CD4-positive, alpha-beta T cell treated with Interleukin-10 for 1 hour (primary cell): ENCODE measurements at regions not wholly inside any gene's neighbourhood (a gene's known extent, or its start where the extent isn't known, plus 50 kb on each side); places are given as distances from the start of the nearest gene placed in this dataset.

ENCODE experiments used
- DNase-seq: peaks from one replicate; pipeline ENCODE4 v3.0.0-alpha.2; 2020

DNA sequence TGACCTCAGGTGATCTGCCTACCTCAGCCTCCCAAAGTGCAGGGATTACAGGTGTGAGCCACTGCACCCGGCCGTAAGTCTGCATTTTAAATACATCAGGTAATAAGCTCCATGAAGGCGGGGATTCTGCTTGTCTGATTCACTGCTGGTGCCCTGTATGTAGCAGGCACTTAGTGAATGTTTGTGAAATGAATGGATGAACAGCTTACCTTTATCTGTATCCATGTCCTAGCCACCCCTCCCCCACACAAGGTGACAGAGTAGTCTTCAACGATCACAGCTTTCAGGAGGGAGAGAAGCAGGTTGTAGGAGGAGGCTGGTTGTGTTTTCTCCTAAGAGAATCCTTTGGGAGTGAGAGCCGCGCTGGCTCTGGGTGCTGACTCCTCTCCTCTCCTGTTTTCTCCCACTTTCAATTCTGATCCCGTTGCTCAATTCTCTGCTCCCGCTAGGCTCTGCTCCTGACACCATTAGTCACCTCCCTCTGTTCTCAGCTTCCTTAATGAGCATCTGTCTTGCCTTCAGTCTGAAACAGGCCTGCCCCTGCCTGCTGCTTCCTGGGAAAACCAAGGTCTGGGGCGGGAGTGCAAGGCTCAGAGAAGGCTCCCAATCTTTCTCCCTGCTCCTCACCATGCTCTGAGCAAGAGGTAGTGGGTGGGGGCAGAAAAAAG lies 88.8 kb upstream of the CTNNA1 start:
- no peak for DNase-seq

DNA sequence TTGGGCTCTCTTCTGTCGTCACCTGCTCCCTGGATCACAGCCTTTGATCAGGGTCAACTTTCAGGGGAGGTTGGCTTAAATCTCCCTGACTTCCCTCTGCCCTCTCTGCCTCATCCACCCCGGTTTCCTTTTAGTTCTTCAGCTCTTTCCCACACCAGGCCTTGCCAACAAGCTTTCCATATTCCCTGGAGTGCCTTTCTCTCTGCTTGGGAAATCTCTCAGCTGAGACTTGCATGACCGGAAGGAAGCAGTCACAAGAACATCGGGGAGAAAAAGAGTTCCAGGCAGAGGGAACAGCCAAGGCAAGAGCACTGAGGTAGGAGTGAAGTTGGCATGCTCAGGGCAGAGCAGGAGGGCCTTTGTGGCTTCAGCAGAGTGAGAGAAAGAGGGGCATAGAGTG lies 88.4 kb upstream of the HSPA9 start:
- DNase-seq: no peak

DNA sequence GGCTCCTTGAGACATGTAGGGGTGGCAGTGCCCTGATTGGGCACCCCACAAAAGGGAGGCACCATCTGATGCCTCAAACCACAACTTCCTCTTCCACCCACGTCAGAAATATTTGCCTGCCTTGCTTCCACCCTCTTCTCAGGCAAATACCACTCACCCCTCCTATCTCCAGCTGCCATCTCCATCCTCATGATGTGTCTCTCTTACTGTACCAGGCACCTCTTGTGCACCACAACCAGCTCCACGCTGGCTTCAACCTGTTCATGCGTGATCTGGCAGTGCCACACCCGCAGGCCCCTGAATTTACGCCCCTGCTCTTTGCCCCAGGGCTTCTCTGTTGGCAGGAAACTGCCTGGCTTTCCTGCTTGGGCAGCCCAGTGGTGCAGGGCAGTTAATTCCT lies 87.8 kb upstream of the HSPA9 start:
- peak; percentile 19 for DNase-seq

DNA sequence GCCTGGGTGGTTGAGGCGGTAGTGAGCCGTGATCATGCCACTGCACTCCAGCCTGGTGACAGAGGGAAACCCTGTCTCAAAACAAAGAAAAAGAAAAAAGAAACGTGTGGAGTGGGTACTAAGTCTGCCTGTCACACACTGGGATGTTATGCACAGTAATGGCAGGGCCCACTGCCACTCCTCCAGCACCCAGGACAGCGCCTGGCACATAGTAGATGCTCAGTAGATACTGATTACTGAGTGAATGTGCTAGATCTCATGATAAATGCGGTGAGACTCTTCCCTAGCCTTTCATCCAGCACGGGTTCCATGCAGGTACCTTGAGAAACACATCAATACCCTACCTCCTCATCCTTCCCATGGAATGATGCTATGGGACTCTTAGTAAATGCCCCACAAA lies 87.4 kb upstream of the HSPA9 start:
- peak; percentile 19 for DNase-seq

DNA sequence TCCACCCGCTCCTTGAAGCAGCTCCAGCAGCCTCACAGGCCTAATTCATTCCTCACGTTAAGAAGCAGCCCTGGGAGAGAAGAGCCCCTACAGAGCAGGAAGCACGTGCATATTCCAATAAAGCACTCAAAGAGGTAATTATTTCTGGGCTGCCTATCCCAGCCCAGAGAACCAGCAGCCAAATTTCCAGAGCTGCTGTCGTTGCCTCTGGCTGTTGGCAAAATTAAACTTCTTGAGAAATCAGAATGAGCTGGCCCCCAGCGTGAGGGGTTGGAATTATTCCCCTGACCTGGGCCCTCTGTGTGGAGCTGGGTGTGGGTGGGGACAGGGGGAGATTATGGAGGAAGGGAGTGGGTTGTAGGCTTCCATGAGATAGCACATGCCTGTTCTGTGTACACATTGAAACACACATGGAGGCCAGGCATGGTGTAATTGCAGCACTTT lies 86.8 kb upstream of the HSPA9 start:
- no peak for DNase-seq

DNA sequence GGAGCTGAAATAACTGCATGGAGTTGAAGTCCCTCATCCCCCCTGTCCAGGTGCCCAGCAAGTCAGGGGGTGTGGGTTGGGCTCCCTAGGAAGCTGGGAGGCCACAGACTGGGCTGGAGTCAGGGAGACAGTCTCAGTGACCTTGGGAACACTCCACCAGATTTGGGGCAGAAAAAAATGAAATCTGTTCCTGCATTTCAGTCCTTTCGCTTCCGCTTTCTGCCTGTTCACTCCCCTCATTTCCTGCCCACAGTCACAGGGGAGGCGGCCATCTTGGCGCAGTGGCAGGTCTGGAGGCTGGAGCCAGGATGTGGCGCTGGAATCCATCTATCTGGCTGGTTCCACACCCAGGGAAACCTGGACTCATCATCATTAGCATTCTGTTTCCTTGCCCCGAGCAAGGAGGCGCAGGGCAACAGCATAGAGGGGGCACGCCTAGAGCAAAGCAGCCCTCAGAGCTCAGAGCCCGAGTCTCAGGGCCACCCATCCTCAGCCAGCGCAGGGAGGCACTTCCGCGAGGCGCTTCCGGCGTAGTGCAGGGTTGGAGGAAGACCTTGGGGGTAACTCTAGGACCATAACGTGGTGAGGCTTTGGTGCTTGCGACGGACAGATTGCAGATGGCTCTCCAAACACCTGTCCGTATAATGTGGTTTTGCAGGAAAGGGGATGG lies 86.2 kb upstream of the HSPA9 start:
- DNase-seq: no peak

DNA sequence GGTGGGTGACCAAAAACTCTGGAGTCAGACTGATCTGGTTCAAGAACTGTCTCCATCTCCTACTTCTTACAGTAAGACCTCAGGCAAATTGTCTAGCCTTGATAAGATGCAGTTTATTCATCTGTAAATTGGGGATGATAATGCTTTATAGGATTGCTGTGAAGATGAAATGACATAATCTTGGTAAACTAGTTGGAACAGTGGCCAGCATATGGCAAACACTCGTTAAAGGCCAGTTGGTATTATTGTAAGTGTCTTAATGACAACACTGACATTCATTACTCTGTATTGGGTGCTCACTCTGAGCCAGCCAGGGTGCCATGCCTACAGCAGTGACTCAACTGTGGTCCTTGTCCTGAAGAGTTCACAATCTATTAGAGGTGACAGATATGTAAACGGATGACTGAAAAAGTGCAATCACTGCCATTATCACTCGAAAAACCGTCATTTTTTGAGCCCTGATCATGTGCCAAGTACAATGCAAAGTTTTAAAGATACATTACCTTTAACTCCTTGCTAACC lies 84.9 kb upstream of the HSPA9 start:
- no peak for DNase-seq

DNA sequence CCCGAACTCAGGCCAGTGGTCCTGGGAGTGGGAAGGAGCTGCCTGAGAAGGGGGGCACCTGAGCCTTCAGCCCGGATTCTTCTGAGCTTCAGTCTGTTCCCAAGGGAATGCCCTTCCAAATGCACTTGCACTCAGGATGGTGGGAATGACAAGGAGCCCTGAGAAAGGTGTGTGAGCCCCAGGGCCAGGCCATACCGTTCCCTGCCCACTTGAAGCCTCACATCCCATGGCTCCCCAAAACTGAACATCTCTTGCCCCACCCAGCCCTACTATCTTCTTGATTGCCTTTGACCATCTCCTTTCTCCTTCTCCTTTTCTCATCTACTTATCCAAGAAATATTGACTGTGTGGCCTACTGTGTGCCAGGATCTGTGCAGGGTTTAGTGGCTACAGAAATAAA lies 84.4 kb upstream of the HSPA9 start:
- no peak for DNase-seq

DNA sequence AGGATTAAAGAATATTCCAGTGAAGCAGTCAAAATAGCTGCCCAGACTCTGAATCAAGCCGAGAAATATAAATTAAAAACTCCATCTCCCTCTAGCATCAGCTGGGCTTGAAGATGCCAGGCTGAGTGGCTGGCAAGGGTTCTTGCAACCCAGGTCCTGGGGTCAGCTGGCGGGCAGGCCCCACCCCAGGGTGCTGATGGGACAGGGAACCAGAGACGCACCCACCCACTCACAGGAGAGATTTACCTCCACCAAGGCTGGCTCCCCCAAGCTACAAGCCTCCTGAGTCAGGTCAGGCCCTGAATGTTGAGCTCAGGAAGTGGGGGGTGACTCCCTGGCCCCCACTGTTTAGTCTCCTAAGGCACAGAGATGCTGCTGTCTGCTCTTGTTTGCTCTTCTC lies 83.9 kb upstream of the HSPA9 start:
- no peak for DNase-seq

DNA sequence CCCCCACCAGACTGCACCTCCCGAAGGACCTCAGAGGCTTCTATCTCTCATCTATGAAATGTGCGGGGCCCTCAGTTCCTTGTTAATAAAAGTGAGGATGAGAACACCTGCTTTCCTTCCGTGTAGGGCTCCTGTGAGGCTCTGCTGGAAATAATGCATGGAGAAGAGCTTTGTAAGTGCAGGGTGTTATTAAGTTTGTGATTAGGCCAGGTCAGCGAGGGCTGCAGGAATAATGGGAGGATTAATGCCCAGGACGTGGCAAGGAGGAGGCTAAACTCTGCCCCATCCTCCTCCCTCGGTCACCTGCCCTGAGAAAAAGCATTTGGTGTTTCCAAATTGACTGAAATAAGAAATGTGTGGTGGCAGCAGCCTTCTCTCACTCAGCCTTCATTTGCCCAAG lies 83.5 kb upstream of the HSPA9 start:
- DNase-seq: no peak

DNA sequence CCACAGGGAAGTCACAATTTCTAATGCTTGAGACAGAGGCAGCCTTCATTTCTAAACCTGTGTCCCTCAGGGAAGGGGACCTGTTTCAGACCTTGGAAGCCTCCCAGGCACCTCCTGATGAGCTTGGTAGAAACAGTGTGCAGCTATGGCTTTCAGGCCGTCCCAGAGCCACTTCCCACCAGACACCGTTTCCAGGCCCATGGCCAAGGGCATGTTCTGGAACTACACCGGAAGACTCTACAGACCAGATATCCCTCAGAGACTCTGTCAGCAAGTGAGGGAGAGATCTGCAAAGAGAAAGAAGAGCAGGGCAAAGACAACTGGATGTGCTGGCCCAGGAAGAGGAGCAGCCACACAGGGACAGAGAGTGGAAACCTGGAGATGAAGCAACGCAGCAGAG lies 82.2 kb upstream of the HSPA9 start:
- DNase-seq: no peak

DNA sequence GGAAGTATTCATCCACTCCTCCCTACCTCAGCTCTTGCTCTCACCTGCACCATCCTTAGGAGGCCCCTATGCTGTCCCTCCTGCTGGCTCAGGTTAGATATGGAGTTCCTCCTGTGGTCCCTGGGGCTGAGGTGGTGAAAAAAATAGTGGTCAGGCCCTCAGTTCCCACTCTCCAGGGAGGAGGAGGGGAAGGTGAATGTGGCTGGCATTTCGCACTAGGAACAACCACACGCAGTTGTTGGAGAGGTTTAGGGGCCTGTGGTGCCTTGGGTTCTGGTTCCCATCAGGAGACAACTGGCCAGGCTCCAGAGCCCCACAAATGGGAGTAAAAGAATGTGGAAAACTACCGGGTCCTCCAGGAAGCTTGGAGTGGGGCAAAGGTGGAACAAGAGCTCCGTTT lies 81.7 kb upstream of the HSPA9 start:
- DNase-seq: no peak

DNA sequence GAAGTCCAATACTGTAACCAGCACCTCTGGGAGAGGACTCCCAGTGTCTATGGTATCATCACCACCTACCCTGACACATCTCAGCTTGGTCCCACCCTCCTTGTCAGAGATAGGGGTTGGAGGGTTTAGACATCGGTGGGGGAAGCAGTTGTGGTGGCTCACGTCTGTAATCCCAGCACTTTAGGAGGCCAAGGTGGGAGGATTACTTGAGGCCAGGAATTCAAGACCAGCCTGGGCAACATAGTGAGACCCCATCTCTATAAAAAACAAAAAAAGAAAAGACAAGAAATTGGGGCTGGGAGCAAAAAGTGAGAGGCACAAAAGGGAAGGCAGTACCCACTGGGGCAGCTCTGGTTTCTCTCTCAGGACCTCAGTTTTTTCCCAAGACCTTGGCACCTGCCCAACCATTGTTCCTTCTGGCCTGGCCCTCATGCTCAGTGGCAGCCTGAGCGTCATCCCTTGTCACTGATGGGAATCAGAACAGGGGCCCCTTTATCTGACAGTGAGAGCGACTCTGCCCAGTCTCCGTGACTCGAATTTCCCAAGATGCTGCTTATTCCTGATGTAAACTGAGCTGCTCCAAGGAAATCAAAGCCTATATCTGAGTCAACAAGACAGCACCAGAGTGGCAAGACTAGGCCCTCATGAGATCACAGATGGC lies 80.5 kb upstream of the HSPA9 start:
- no peak for DNase-seq

DNA sequence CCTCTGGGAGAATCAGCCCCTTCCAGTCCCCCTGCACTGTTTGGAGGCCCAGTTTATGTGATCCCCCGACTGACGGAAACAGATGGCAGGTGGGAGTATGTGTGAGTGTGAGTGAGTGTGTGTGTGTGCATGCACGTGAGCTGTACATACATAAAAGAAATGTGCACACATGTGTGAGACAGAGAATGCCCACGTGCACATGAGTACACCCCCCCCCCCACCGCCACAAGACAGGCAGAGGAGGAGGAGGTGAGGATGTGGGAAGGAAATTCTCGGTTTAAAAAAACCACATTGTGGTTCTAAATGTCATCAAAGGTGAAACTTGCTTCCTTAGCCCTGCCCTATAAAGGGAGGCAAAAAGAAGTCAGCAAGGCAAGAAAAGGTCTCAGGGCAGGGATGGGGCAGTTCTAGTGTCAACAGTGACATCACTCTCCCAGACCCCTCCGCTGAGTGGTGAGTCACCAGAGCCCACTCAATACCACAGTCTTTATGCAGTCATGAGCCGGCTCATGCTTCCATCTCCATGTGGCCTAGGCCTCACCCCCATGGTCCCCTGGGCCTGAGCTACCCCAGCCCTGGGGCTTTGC lies 79.2 kb upstream of the HSPA9 start:
- peak; percentile 81 for DNase-seq

DNA sequence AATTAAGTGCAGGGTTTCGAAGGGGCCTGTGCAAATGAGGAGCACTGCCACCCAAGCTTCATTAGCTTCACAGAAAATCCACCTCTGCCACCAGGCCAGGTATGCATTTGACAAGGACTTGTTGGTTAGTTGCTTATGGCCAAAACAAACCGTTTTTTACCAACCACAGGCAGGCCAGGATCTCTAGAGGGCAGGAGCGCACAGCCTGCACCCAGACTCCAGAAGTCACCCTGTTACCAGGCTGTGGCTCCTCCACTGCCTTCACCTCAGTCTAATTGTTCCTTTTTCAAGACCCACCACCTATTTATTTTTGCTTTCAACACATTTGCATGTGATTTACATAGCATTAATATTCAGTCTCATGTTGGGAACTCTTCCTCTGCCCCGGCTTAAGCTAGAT lies 78.3 kb upstream of the HSPA9 start:
- no peak for DNase-seq

DNA sequence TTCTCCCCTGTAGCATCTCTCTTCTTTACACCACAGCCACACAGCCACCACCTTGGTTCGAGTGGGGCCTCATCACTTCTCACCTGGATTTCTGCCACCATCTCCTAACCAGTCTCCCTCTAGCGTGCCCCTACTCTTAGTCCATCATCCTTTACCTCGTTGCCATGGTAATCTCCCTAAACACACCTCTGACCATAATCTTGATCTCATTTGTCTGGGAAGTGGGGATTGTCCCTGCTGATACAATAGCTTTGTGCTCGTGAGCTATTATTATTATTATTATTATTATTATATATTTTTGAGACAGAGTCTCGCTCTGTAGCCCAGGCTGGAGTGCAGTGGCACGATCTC lies 76.5 kb upstream of the HSPA9 start:
- no peak for DNase-seq

DNA sequence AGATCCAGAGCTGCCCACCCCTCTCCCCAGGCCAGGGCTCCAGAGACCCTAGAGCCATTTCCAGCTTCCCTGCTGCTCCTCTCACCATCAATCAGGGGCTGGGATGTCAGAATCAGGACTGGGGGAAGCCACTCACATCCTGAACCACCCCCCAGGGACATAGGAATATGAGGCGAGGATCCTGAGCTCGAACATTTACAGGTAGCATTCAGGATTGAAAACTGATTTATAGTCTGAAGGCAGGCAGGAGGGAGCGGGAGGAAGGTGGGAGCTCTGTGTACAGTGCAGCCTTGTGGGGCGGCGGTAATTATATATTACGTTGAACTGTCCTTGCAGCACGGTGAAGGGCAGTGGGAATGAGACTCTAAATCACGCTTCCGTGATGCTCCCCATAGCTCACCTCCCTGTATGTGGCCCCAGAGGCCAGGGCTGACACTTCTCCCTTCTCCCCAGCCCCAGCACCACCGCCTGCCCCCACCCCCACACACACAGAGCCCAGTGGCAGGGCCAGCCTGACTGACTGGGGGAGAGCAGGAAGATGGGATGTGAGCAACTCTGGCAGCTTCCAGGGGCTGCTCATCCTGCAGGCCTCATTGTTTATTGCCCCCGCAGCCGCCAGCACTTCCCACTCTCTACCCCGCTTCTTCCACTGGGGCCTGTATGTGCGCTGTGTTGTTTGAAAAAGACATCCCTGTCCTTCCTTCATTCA lies 76.0 kb upstream of the HSPA9 start:
- no peak for DNase-seq

DNA sequence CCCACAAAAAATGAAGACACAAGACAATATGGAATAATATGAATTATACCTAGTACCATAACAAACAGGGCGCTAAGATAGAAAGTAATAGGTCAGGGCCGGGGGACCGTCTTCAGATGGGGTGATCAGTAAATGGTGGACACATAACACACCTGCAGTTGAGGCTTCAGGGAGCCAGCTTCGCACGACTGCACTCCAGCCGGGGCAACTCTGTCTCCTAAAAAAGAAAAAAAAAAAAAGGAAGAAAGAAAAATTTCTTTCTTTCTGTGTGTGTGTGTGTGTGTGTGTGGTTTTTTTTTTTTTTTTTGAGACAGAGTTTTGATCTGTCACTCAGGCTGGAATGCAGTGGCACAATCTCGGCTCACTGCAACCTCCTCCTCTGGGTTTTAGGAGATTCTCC lies 75.0 kb upstream of the HSPA9 start:
- DNase-seq: no peak

DNA sequence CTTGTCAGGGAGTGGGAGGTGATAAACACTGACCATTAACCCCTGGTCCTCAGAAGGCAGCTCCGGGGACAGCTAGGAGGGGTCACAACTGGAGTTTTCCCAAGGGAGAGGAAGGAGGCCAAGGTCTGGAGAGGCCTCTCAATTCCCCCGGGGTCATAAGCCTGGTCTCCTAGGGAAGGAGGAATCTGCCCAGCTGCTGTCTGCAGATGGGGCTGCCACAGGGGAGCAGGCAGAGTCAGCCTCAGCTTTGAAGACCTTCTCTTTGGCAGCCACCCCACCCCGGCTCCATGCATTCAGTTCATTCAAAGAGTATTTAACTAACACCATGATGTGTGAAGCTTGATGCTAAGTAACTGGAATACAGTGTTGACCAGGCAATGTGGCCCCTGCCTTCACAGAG lies 74.6 kb upstream of the HSPA9 start:
- DNase-seq: no peak

DNA sequence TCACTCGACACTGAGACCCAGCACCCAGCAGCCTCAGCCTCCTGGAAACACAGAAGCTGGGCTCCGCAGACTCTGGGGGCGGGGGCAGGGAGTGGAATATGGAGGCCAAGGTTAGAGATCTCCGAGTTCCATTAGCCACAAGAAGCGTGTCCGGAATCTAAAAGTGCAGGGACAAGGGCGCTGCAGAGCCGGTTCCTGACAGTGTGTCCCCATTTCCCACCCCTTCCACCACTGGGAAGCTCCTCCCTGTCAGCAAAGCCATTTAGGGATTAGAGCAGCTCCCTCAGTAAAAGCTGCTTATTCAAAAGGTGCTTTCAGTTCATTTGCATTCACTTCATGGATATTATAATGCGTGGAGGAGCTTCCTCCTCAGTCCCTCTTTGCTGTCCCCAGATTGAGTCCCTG lies 74.1 kb upstream of the HSPA9 start:
- no peak for DNase-seq

DNA sequence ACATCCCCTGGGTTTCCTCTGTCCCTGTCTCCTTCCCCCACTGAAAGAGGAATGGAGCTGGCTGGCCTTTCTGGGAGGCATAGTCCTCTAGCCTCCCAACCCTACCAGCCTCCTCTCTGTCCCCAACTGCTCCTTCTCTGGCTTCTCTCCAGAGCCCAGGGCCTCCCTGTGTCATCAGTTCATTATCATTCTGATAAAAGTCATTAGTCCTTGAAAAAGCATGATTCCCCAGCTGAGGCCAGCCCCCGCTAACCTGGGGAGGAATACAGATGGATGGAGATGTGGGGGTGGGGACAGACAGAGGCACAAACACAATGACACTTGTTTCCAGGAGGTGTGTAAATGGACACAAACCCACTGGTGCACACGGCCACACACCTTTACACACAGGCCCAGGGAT lies 73.6 kb upstream of the HSPA9 start:
- no peak for DNase-seq

DNA sequence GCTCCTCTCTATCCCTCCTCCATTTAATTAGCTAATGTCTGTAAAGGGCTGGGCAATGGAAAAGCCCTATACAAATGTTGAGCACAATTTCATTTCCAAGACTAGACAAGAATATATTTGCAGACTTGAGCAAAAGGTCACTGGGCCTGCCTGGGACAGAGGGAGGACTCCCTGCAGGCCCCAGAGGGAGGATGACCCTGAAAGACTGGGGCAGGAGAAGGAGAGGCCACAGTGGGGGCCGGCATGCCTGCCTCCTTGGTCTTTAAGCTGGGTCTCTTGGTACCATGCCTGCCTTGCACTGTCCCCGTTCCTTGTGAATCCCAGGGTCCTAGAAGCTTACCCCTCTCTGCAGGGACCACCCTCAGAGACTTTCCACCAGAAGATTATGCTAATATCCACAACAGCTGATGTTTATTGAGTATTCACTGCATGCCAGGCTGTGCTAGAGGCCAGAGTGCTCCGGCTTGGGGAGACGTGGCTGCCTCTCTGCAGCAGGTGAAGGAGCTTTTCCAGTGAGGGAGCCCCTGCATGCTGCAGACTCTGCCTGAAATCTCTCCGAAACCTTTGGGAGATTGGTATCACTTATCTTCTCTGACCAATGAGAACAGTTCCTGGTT lies 72.7 kb upstream of the HSPA9 start:
- no peak for DNase-seq

DNA sequence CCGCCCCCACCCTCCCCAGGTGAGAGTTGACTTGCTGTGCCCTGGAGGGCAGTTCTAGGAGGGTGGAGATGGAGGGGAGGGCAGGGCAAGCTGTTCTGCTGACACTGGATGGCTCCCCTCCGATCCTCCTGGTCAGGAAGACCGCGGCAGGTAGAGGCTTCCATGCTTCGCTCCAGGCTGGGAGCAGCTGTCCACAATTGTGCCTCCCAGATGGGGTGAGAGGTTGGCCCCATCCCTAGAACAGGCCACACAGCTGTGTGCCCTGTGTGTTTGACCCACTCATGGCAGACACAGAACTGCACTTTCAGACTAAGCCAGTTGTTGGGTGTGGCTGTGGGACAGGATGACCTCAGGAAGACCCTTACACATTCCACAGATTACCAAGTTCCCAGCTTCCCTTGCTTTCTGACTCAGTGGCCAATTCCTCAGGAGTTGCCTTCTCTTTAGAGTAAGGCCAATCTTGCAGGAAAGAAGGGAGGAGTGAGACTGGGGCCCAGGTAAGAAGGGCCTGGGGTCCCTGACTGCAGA lies 72.1 kb upstream of the HSPA9 start:
- DNase-seq: no peak
